HG03025 (cell line): ENCODE measurements at regions not wholly inside any gene's neighbourhood (a gene's known extent, or its start where the extent isn't known, plus 50 kb on each side); places are given as distances from the start of the nearest gene placed in this dataset.
"Not testable (repeated sequence)": the region's sequence is repeated elsewhere in the genome, so short reads cannot be mapped to it uniquely, and the experiment has no call there.

ENCODE experiments used
- ATAC-seq: cut with Tn5 transposase; IDR thresholded peaks from one replicate; pipeline ENCODE4 v1.9.1; 2021; ENCODE audit warnings: mild to moderate bottlenecking, moderate library complexity; ENCODE audit not compliant: unreplicated experiment, low FRiP score

DNA sequence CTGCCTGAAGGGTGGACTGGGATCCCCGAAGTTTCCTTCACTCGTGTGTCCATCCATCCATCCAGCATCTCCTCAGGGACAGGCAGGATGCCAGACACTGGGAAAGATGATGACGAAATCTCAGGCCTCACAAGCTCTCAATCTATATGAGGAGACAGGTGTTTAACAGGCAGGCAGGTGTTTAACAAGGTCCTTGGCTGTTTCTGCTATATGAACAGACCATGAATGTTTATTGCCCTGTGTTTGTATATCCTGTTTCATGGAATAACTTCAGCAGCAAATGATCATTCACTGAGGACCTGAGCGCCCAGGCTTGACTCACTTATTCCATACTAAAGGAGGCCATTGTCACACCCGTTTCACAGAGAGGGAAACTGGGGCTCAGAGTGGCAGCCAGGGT lies 685.8 kb upstream of the HS6ST1 start:
- ATAC-seq: no peak

- no peak for ATAC-seq
Measured at GRCh38 chr2:129004940-129005490, 686.3 kb upstream of the HS6ST1 start.

DNA sequence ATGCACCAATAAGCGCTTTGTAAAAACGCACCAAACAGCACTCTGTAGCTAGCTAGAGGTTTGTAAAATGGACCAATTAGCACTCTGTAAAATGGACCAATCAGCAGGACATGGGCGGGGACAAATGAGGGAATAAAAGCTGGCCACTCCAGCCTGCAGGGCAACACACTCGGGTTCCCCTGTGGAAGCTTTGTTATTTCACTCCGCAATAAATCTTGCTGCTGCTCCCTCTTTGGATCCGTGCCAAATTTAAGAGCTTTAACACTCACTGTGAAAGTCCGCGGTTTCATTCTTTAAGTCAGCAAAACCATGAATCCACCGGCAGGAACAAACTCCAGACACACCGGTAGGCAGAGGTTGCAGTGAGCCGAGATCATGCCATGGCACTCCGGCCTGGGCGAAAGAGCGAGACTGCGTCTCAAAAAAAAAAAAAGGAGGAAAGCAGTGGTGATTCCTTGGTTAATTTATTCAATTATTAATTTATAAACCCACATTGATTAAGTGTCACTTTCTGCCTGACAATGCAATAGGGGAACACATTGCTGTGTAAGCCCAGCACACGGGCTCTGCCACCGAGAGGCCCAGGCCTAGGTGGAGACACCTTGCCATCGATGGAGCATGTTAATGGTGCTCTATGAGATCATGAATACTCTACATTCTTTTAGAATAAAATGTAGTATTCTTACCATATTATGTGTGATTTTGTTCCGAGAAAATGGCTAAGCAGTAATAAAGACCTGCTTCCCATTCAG lies 687.6 kb upstream of the HS6ST1 start:
- ATAC-seq: no peak

DNA sequence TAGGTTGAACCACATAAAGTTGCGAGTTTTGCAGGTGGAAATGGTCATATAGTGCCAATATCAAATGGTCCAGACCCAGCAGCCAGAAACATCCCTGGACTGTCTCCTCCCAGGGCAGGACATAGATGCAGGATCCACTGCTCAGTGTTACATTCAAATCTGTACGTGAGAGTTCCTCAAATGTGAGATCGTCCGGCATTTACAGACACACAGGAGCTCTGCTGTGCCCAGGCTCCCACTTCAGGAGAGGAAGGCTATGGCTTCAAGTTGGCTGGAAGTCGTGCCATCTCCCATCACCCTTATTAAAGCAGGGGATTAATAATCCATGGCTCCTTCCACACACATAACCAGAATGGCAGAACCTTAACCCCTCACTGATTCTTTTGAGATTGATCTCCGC lies 688.2 kb upstream of the HS6ST1 start:
- ATAC-seq: no peak

- ATAC-seq: no peak
Measured at GRCh38 chr2:129008055-129008880, 689.6 kb upstream of the HS6ST1 start.

GRCh38 chr2:129008881-129009554 lies 690.4 kb upstream of the HS6ST1 start:
- no peak for ATAC-seq

DNA sequence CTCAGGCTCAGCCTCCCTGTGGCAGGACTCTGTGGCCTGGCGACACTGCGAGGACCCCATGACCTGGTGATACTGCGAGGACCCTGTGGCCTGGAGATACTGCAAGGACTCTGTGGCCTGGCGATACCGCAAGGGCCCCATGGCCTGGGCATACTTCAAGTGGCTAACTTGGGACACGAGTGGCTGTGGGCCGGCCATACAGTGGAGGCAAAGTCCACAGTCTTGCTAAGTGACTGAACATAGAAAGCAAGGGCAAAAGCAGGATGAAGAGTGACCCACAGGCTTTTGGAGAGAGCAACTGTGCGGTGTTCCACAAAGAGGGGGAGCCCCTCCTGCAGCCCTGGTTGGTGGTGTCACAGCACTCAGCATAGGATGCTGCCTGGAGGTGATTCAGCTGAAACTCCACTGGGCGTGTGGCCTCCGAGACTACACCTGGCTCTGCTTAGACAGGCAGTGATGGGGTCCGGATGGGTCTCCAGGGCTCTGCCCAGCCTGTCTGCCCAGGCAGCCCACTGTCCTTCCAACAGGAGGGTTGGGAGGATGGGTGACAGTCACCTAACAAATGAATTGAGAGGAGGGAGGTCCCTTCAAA lies 691.0 kb upstream of the HS6ST1 start:
- no peak for ATAC-seq

DNA sequence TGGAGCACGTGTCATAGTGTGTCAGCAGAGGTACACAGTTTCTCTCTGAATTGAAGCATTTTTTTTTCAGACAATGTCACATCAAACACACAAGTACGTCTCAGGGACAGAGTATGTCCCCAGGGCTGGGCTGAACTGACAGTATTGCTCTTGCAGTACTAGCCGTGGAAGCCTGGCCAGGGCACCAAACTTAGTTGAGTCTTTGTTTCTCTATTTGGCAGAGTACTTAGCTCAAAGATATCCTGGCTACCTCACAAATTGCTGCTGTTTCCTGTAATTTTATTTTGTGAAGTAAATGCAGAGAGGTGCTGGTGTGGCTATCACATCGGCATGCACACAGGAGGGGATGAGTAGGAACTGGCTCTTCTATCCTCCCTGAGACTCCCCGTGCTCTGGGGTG lies 691.6 kb upstream of the HS6ST1 start:
- ATAC-seq: no peak

DNA sequence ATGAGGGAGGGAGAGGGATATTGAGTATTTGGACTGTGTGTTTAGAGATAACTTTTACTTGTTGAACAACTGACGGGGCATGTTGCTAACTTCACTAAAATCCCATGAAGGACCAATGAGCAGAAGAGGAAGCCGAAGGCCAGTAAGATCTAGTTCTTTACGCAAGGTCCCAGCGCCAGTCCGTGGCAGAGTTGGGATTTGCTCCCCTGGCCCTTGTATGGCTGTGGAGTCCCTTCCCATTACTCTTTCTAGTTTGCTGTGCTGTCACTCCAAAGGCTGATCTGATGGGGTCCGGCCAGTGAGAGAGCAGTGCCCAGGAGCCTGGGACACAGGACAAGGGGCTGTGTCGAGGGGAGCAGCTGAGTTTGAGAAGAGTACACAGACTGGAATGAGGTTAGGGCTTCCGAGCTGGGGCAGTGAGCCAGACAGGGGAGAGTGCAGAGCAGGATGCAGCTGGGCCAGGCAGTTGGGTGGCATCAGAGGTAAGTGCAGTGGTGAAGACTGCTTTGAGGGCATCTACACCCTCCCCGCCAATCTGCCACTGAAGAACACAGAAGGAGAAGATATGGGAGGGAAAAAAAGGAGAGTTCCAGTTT lies 692.9 kb upstream of the HS6ST1 start:
- no peak for ATAC-seq

DNA sequence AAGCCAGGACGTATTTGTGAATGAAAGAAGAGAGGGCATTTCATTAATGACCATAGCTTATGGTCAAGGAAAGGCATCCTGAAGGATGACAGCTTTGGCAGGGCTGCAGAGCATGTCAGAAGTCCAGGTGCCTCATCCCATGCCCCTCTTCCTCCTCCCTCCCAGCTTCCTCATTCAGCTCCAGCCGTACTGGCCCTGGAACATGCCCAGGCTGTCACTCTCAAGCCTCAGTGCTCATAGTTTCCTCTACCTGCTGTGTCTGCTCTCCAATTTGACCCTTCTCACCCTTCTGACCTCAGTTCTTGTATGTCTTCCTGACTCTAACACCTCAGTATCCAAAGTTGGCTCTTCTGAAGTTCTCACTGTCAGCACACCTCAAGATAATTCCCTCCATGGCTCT lies 695.8 kb upstream of the HS6ST1 start:
- no peak for ATAC-seq

DNA sequence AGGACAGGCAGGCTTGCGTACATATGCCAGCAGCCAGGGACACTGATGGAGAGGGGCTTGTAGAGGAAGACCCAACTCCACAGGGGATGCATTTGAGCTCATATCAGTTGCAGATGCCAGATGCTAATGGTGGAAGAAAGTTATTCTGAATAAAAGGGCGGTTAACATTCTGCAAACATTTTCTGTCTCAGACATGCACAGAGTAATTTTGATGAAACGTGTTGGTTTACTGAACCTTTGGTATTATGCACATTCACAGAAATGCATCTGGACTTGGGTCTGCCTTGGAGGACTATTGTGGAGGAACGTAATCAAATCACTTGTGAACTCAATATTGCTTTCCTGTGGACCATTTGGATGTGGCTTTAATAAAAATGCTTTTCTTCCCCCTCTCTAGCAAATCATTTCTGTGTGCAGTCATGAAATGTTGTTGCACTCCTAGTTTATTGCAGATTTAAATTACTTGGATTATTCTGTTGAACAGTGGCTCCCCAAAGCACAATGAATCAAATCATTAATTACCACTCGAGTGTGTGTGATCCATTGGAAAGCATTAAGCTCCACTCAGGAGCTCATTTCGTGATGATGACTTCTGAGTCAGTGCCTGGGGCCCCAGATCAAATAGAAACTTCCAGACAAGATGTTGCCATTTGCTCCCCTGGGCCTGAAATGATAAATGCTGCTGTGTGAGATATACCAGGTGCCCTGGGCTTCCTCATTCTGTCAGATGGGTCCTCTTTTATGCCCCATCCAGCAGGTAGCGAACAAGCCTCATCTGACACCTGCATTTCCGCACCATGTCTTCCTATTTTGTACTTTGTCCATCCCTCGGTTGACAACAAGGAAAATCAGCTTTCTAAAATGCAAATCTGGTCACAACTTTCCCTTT lies 697.0 kb upstream of the HS6ST1 start:
- no peak for ATAC-seq

GRCh38 chr2:129016972-129017371 lies 698.3 kb upstream of the HS6ST1 start:
- no peak for ATAC-seq

GRCh38 chr2:129024796-129025195 lies 706.1 kb upstream of the HS6ST1 start:
- ATAC-seq: no peak

- no peak for ATAC-seq
Measured at GRCh38 chr2:129035992-129036391, 717.3 kb upstream of the HS6ST1 start.

DNA sequence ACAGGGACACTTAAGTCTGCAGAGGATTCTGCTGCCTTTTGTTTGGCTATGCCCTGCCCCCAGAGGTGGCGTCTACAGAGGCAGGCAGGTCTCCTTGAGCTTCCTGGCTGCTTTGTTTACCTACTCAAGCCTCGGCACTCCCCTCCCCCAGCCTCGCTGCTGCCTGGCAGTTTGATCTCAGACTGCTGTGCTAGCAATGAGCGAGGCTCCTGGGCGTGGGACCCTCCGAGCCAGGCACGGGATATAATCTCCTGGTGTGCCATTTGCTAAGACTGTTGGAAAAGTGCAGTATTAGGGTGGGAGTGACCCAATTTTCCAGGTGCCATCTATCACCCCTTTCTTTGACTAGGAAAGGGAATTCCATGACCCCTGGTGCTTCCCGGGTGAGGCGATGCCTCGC lies 725.0 kb upstream of the HS6ST1 start:
- not testable (repeated sequence) for ATAC-seq

- ATAC-seq: not testable (repeated sequence)
Measured at GRCh38 chr2:129046475-129046874, 727.8 kb upstream of the HS6ST1 start.

DNA sequence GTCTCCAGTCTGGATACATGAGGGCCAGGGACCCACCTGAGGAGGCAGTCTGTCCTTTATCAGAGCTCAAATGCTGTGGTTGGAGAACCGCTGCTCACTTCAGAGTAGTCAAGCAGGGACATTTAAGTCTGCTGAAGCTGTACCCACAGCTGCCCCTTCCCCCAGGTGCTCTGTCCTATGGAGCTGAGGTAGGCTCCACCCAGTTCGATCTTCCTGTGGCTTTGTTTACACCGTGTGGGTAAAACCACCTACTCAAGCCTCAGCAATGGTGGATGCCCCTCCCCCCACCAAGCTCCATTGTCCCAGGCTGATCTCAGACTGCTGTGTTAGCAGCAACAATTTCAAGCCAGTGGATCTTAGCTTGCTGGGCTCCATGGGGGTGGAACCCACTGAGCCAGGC lies 731.4 kb upstream of the HS6ST1 start:
- ATAC-seq: no peak

- no peak for ATAC-seq
Measured at GRCh38 chr2:129055242-129055641, 736.6 kb upstream of the HS6ST1 start.

GRCh38 chr2:129055824-129056223 lies 737.2 kb upstream of the HS6ST1 start:
- ATAC-seq: no peak
